Upper lobe of left lung (tissue), 4 donors: ENCODE measurements at regions not wholly inside any gene's neighbourhood (a gene's known extent, or its start where the extent isn't known, plus 50 kb on each side); places are given as distances from the start of the nearest gene placed in this dataset.

Experiments
- CTCF ChIP-seq, 6 experiments: fragments of 450-650 bp in 4 of 6; fragments of 200-600 bp in 2 of 6; sonication (generic) in 2 of 6; IDR thresholded peaks; one replicate each; pipeline ENCODE4 v1.5.1; 2016 to 2019; ENCODE audit warnings: antibody characterized with exemption in 6 of 6
- EP300 ChIP-seq, 4 donors: sonication (generic); formaldehyde crosslinking; IDR thresholded peaks; one replicate each; pipeline ENCODE4 v1.5.1; 2017; ENCODE audit warnings: antibody characterized with exemption in 4 of 4, control low read depth in 2 of 4
- POLR2A ChIP-seq, 4 donors: fragments of 450-650 bp; IDR thresholded peaks; one replicate each; pipeline ENCODE4 v1.5.1; 2016 to 2017; ENCODE audit warnings: antibody characterized with exemption in 4 of 4, mild to moderate bottlenecking in 2 of 4

- TF ChIP-seq CTCF (IDR thresholded peaks at IDR 0.05) (no peak), POLR2A (IDR thresholded peaks at IDR 0.05) (no peak), EP300 (IDR thresholded peaks at IDR 0.05) (no peak)
Observed at GRCh38 chr15:99895189-99895955, 162.1 kb upstream of the LYSMD4 start.
